Neural cell (in vitro differentiated cells): ENCODE measurements at regions not wholly inside any gene's neighbourhood (a gene's known extent, or its start where the extent isn't known, plus 50 kb on each side); places are given as distances from the start of the nearest gene placed in this dataset.

Experiments
- H2AFZ ChIP-seq: fragments of 200-600, 300-800 bp; sonication (generic), shearing (Covaris generic); 2 replicates; pipeline ENCODE4 v1.6.0; 2014; ENCODE audit warnings: low read depth, mild to moderate bottlenecking, antibody characterized with exemption, low read length, moderate library complexity
- H3F3A ChIP-seq: fragments of 200-600 bp; shearing (Covaris generic); 2 replicates; pipeline ENCODE4 v1.6.1; 2016; ENCODE audit warnings: mild to moderate bottlenecking, moderate library complexity, mixed read lengths, antibody characterized with exemption, low read length; ENCODE audit not compliant: insufficient read depth, poor library complexity, severe bottlenecking
- H3K27ac ChIP-seq: fragments of 200-600, 300-800 bp; sonication (generic), shearing (Covaris generic); 2 replicates; pipeline ENCODE4 v1.5.1; 2014; ENCODE audit warnings: mild to moderate bottlenecking, low read length, moderate library complexity
- H3K27me3 ChIP-seq: fragments of 300-800, 200-600 bp; sonication (generic), shearing (Covaris generic); 2 replicates; pipeline ENCODE4 v1.6.0; 2014; ENCODE audit warnings: mild to moderate bottlenecking, low read depth, low read length, moderate library complexity; ENCODE audit not compliant: insufficient read depth
- H3K36me3 ChIP-seq: fragments of 300-800, 200-600 bp; sonication (generic), shearing (Covaris generic); 2 replicates; pipeline ENCODE4 v1.5.1; 2014; ENCODE audit warnings: mild to moderate bottlenecking, antibody characterized with exemption, low read length, moderate library complexity; ENCODE audit not compliant: insufficient read depth
- H3K4me2 ChIP-seq: fragments of 300-800, 200-600 bp; sonication (generic), shearing (Covaris generic); 2 replicates; pipeline ENCODE4 v1.6.0; 2014; ENCODE audit warnings: mild to moderate bottlenecking, low read length
- H3K4me3 ChIP-seq: fragments of 300-800, 200-600 bp; sonication (generic), shearing (Covaris generic); 2 replicates; pipeline ENCODE4 v1.5.1; 2014; ENCODE audit warnings: mild to moderate bottlenecking, low read length, moderate library complexity
- H3K79me2 ChIP-seq: fragments of 200-600 bp; shearing (Covaris generic); replicated peaks from 2 replicates; pipeline ENCODE4 v1.6.0; 2014; ENCODE audit warnings: mild to moderate bottlenecking, low read length, moderate library complexity; ENCODE audit not compliant: insufficient read depth
- H3K9ac ChIP-seq: fragments of 300-800, 200-600 bp; sonication (generic), shearing (Covaris generic); 2 replicates; pipeline ENCODE4 v1.6.1; 2016; ENCODE audit warnings: mild to moderate bottlenecking, low read length, mixed read lengths
- H3K9me2 ChIP-seq: fragments of 200-600 bp; shearing (Covaris generic); 2 replicates; pipeline ENCODE4 v1.6.1; 2016; ENCODE audit warnings: mild to moderate bottlenecking, low read length, mixed read lengths; ENCODE audit not compliant: insufficient read depth
- H3K9me3 ChIP-seq: fragments of 200-600, 300-800 bp; sonication (generic), shearing (Covaris generic); 2 replicates; pipeline ENCODE4 v1.6.1; 2016; ENCODE audit warnings: mild to moderate bottlenecking, mixed run types, low read length, moderate library complexity, mixed read lengths
- H4K20me1 ChIP-seq: fragments of 200-600 bp; shearing (Covaris generic); 2 replicates; pipeline ENCODE4 v1.6.1; 2016; ENCODE audit warnings: mild to moderate bottlenecking, mixed run types; ENCODE audit not compliant: insufficient read depth
- CTCF ChIP-seq: fragments of 450-650 bp; IDR thresholded peaks from 2 replicates; pipeline ENCODE4 v1.5.1; 2014; ENCODE audit warnings: antibody characterized with exemption, mild to moderate bottlenecking, moderate library complexity; ENCODE audit not compliant: poor library complexity, severe bottlenecking
- EP300 ChIP-seq: fragments of 450-650 bp; conservative IDR thresholded peaks from 2 replicates; pipeline ENCODE4 v1.6.1; 2014; ENCODE audit warnings: antibody characterized with exemption, mild to moderate bottlenecking, moderate library complexity; ENCODE audit not compliant: poor library complexity, severe bottlenecking
- EZH2 ChIP-seq: fragments of 200-600, 300-800 bp; shearing (Covaris generic), sonication (generic); IDR thresholded peaks from 2 replicates; pipeline ENCODE4 v1.6.1; 2014; ENCODE audit warnings: antibody characterized with exemption, low read length, borderline replicate concordance, mild to moderate bottlenecking; ENCODE audit not compliant: insufficient read depth, poor library complexity, severe bottlenecking
- MXI1 ChIP-seq: fragments of 450-650 bp; conservative IDR thresholded peaks from 2 replicates; pipeline ENCODE4 v1.6.1; 2014; ENCODE audit warnings: antibody characterized with exemption, mild to moderate bottlenecking; ENCODE audit not compliant: poor library complexity, severe bottlenecking
- POLR2AphosphoS5 ChIP-seq: IDR thresholded peaks from 2 replicates; pipeline ENCODE4 v1.6.1; 2012
- RAD21 ChIP-seq: fragments of 450-650 bp; conservative IDR thresholded peaks from 2 replicates; pipeline ENCODE4 v1.6.1; 2014; ENCODE audit warnings: antibody characterized with exemption, mild to moderate bottlenecking, moderate library complexity
- REST ChIP-seq: IDR thresholded peaks from 2 replicates; pipeline ENCODE4 v1.6.1; 2012; ENCODE audit warnings: borderline replicate concordance
- SMC3 ChIP-seq: fragments of 450-650 bp; conservative IDR thresholded peaks from 2 replicates; pipeline ENCODE4 v1.6.1; 2014; ENCODE audit warnings: antibody characterized with exemption, mild to moderate bottlenecking, moderate library complexity; ENCODE audit not compliant: poor library complexity
- TAF1 ChIP-seq: IDR thresholded peaks from 2 replicates; pipeline ENCODE4 v1.6.1; 2012; ENCODE audit warnings: low read depth

- Histone ChIP-seq H3K9ac (no peak overlapping the region), H3F3A (no peaks in the 10 kb centered on the region), H2AFZ (no peak overlapping the region), H3K4me3 (no peak overlapping the region), H4K20me1 (no peaks in the 10 kb centered on the region), H3K9me2 (no peaks in the 10 kb centered on the region), H3K4me2 (no peak overlapping the region), H3K79me2 (no peaks in the 10 kb centered on the region), H3K9me3 (no peaks in the 10 kb centered on the region), H3K36me3 (no peaks in the 10 kb centered on the region), H3K27me3 (no peaks in the 10 kb centered on the region), H3K27ac (no peak overlapping the region)
- TF ChIP-seq REST: no peak
- no peak for TF ChIP-seq TAF1
- TF ChIP-seq MXI1: no peak
- no peak for TF ChIP-seq POLR2AphosphoS5
- TF ChIP-seq RAD21: no peak
- TF ChIP-seq SMC3: no peak
- no peak for TF ChIP-seq CTCF
- TF ChIP-seq EP300: no peak
- TF ChIP-seq EZH2: no peak
Observed at GRCh38 chr6:50278663-50279062, 228.9 kb upstream of the DEFB112 start.

GRCh38 chr6:50285735-50286134 is 236.0 kb upstream of the DEFB112 start:
- Histone ChIP-seq H3K9ac (no peak overlapping the region), H2AFZ (no peak overlapping the region), H3K27me3 (no peaks in the 10 kb centered on the region), H4K20me1 (no peaks in the 10 kb centered on the region), H3K36me3 (no peaks in the 10 kb centered on the region), H3K9me3 (no peaks in the 10 kb centered on the region), H3K79me2 (no peaks in the 10 kb centered on the region), H3K4me2 (no peak overlapping the region), H3F3A (no peaks in the 10 kb centered on the region), H3K4me3 (no peak overlapping the region), H3K9me2 (no peaks in the 10 kb centered on the region), H3K27ac (no peak overlapping the region)
- TF ChIP-seq MXI1: no peak
- TF ChIP-seq SMC3: no peak
- no peak for TF ChIP-seq EZH2
- no peak for TF ChIP-seq TAF1
- TF ChIP-seq RAD21: no peak
- TF ChIP-seq POLR2AphosphoS5: no peak
- TF ChIP-seq REST: no peak
- no peak for TF ChIP-seq EP300
- no peak for TF ChIP-seq CTCF
